SK-N-SH (cell line): ENCODE measurements at regions not wholly inside any gene's neighbourhood (a gene's known extent, or its start where the extent isn't known, plus 50 kb on each side); places are given as distances from the start of the nearest gene placed in this dataset.

Experiments
- CTCF ChIA-PET: fragments of 300-600, 350-600 bp; formaldehyde crosslinking; extraction: SDS; loops from one replicate; lab custom pipeline; 2021; lab: Yijun Ruan, JAX
- POLR2A ChIA-PET: fragments of 350-600 bp; sonication (Branson Sonifier 250); formaldehyde crosslinking; extraction: SDS; loops from one replicate; lab custom pipeline; 2020; ENCODE audit warnings: antibody characterized with exemption, inconsistent platforms; lab: Yijun Ruan, JAX
- DNase-seq: peaks from one replicate; pipeline ENCODE4 v3.0.0; 2012
- H2AFZ ChIP-seq: fragments of 200-600 bp; sonication (generic); 2 replicates; pipeline ENCODE4 v1.8.1; 2016; ENCODE audit warnings: antibody characterized with exemption, mild to moderate bottlenecking, low read depth
- H3F3A ChIP-seq: fragments of 200-600 bp; sonication (generic); replicated peaks from 2 replicates; pipeline ENCODE3; 2016; ENCODE audit warnings: antibody characterized with exemption, mild to moderate bottlenecking; ENCODE audit not compliant: insufficient read depth
- H3K27ac ChIP-seq, 2 experiments: fragments of 200-500 bp in 1 of 2; fragments of 200-600 bp in 1 of 2; sonication (Bioruptor generic) in 1 of 2; sonication (generic), shearing (Covaris generic) in 1 of 2; 2 replicates each; pipeline versions ENCODE4 v1.5.1 to v1.6.1; 2014 to 2016; ENCODE audit warnings: low read depth in 2 of 2, inconsistent platforms in 1 of 2, low read length in 1 of 2, mild to moderate bottlenecking in 1 of 2, mixed read lengths in 1 of 2
- H3K27me3 ChIP-seq: fragments of 200-600 bp; sonication (generic), shearing (Covaris generic); 2 replicates; pipeline ENCODE4 v1.6.1; 2016; ENCODE audit warnings: mixed run types; ENCODE audit not compliant: insufficient read depth
- H3K36me3 ChIP-seq, 2 experiments: fragments of 200-500 bp in 1 of 2; fragments of 200-600 bp in 1 of 2; sonication (Bioruptor generic) in 1 of 2; sonication (generic) in 1 of 2; replicated peaks in 1 of 2; 2 replicates each; pipeline versions ENCODE3 to v1.5.1; 2014 to 2016; ENCODE audit warnings: low read length in 1 of 2, mild to moderate bottlenecking in 1 of 2; ENCODE audit not compliant: insufficient read depth in 2 of 2, control insufficient read depth in 1 of 2
- H3K4me1 ChIP-seq, 2 experiments: fragments of 200-500 bp in 1 of 2; fragments of 200-600 bp in 1 of 2; sonication (Bioruptor generic) in 1 of 2; sonication (generic), shearing (Covaris generic) in 1 of 2; 2 replicates each; pipeline versions ENCODE4 v1.5.1 to v1.6.1; 2014 to 2016; ENCODE audit warnings: low read depth in 1 of 2, low read length in 1 of 2, mixed run types in 1 of 2; ENCODE audit not compliant: insufficient read depth in 2 of 2, control insufficient read depth in 1 of 2
- H3K4me2 ChIP-seq: fragments of 200-600 bp; sonication (generic), shearing (Covaris generic); 2 replicates; pipeline ENCODE4 v1.6.1; 2017; ENCODE audit warnings: mixed run types
- H3K4me3 ChIP-seq, 2 experiments: fragments of 200-500 bp in 1 of 2; fragments of 200-600 bp in 1 of 2; sonication (Bioruptor generic) in 1 of 2; sonication (generic), shearing (Covaris generic) in 1 of 2; 2 replicates each; pipeline versions ENCODE4 v1.5.1 to v1.8.1; 2014 to 2016; ENCODE audit warnings: low read depth in 2 of 2, inconsistent platforms in 1 of 2, low read length in 1 of 2, mild to moderate bottlenecking in 1 of 2, mixed read lengths in 1 of 2, moderate library complexity in 1 of 2
- H3K79me2 ChIP-seq: fragments of 200-600 bp; sonication (generic); 2 replicates; pipeline ENCODE4 v1.8.1; 2017; ENCODE audit warnings: mild to moderate bottlenecking; ENCODE audit not compliant: insufficient read depth
- H3K9ac ChIP-seq: fragments of 200-600 bp; sonication (generic); 2 replicates; pipeline ENCODE4 v1.6.1; 2017; ENCODE audit warnings: mixed run types
- H3K9me2 ChIP-seq: fragments of 200-600 bp; sonication (generic); 2 replicates; pipeline ENCODE4 v1.6.1; 2017; ENCODE audit warnings: mixed run types
- H3K9me3 ChIP-seq: fragments of 200-600 bp; sonication (generic); 2 replicates; pipeline ENCODE4 v1.6.1; 2017; ENCODE audit warnings: mixed run types, mild to moderate bottlenecking, moderate library complexity
- H4K20me1 ChIP-seq: fragments of 200-600 bp; sonication (generic); 2 replicates; pipeline ENCODE4 v1.6.1; 2017; ENCODE audit warnings: mild to moderate bottlenecking, mixed run types; ENCODE audit not compliant: insufficient read depth
- CTCF ChIP-seq: fragments of 200-600 bp; sonication (generic); IDR thresholded peaks from 2 replicates; pipeline ENCODE4 v1.6.1; 2017; ENCODE audit warnings: antibody characterized with exemption, mild to moderate bottlenecking, moderate library complexity
- ELF1 ChIP-seq: IDR thresholded peaks from 2 replicates; pipeline ENCODE4 v1.4.0; 2012
- EP300 ChIP-seq, 2 experiments: IDR thresholded peaks; 2 replicates each; pipeline versions ENCODE4 v1.4.0 to v1.6.1; 2012; ENCODE audit warnings: borderline replicate concordance in 1 of 2, low read depth in 1 of 2, low read length in 1 of 2
- FOSL2 ChIP-seq: IDR thresholded peaks from 2 replicates; pipeline ENCODE4 v1.4.0; 2012; ENCODE audit warnings: low read depth, mild to moderate bottlenecking, moderate library complexity, borderline replicate concordance
- GABPA ChIP-seq: IDR thresholded peaks from 2 replicates; pipeline ENCODE4 v1.4.0; 2012; ENCODE audit warnings: low read depth, mild to moderate bottlenecking
- GATA2 ChIP-seq: sonication (generic); formaldehyde crosslinking; IDR thresholded peaks from 2 replicates; pipeline ENCODE4 v1.5.0; 2020; ENCODE audit warnings: mild to moderate bottlenecking, missing genetic modification reagents
- IRF3 ChIP-seq: fragments of 150-350 bp; IDR thresholded peaks from 2 replicates; pipeline ENCODE4 v1.6.1; 2016; ENCODE audit warnings: mild to moderate bottlenecking, low read depth, low read length
- JUND ChIP-seq: IDR thresholded peaks from 2 replicates; pipeline ENCODE4 v1.4.0; 2012
- MAX ChIP-seq: IDR thresholded peaks from 2 replicates; pipeline ENCODE4 v1.4.0; 2012; ENCODE audit warnings: low read depth
- MEF2A ChIP-seq: IDR thresholded peaks from 2 replicates; pipeline ENCODE4 v1.4.0; 2012; ENCODE audit warnings: low read depth, borderline replicate concordance
- MXI1 ChIP-seq: IDR thresholded peaks from 2 replicates; pipeline ENCODE4 v1.6.1; 2012; ENCODE audit warnings: mild to moderate bottlenecking, low read depth, low read length, improper control_type of control experiment
- RCOR1 ChIP-seq: fragments of 150-350 bp; IDR thresholded peaks from 2 replicates; pipeline ENCODE4 v1.6.1; 2017; ENCODE audit warnings: antibody characterized with exemption, low read length
- REST ChIP-seq: IDR thresholded peaks from 2 replicates; pipeline ENCODE4 v1.6.1; 2012; ENCODE audit warnings: mild to moderate bottlenecking, low read depth, low read length, moderate library complexity
- RXRA ChIP-seq: IDR thresholded peaks from 2 replicates; pipeline ENCODE4 v1.4.0; 2012; ENCODE audit warnings: low read depth, mild to moderate bottlenecking, borderline replicate concordance
- TCF12 ChIP-seq: IDR thresholded peaks from 2 replicates; pipeline ENCODE4 v1.4.0; 2012
- TEAD4 ChIP-seq: IDR thresholded peaks from 2 replicates; pipeline ENCODE4 v1.4.0; 2012; ENCODE audit warnings: mild to moderate bottlenecking, borderline replicate concordance; ENCODE audit not compliant: insufficient read depth
- USF1 ChIP-seq: IDR thresholded peaks from 2 replicates; pipeline ENCODE4 v1.4.0; 2012; ENCODE audit warnings: low read depth, borderline replicate concordance
- USF2 ChIP-seq: fragments of 150-350 bp; IDR thresholded peaks from 2 replicates; pipeline ENCODE4 v1.6.1; 2017; ENCODE audit warnings: antibody characterized with exemption, low read length, low read depth, borderline replicate concordance
- YY1 ChIP-seq: IDR thresholded peaks from 2 replicates; pipeline ENCODE4 v1.4.0; 2012; ENCODE audit warnings: low read depth, mild to moderate bottlenecking
- ZBTB33 ChIP-seq: IDR thresholded peaks from 2 replicates; pipeline ENCODE4 v1.4.0; 2012; ENCODE audit warnings: low read depth, borderline replicate concordance
- WGBS: methylation state at CpG from one replicate; pipeline ENCODE4 v1.1.6; 2017; ENCODE audit warnings: low lambda C conversion rate; 5-methylcytosine and 5-hydroxymethylcytosine counted together

GRCh38 chr13:73157031-73157430 lies 98.2 kb downstream of the KLF5 start:
- no peak for TF ChIP-seq EP300 (IDR thresholded peaks at IDR 0.05; ENCODE audit: borderline replicate concordance in 1 of 2, low read depth in 1 of 2, low read length in 1 of 2)
- TF ChIP-seq TCF12, result no peak
- no peak for TF ChIP-seq USF2
- TF ChIP-seq JUND, result no peak
- no peak for TF ChIP-seq USF1
- TF ChIP-seq TEAD4, result no peak
- TF ChIP-seq MXI1, result no peak
- TF ChIP-seq FOSL2, result no peak
- no peak for TF ChIP-seq GABPA
- TF ChIP-seq RXRA, result no peak
- TF ChIP-seq YY1, result no peak
- TF ChIP-seq MAX, result no peak
- no peak for TF ChIP-seq IRF3
- TF ChIP-seq MEF2A, result no peak
- no peak for TF ChIP-seq ZBTB33
- no peak for TF ChIP-seq RCOR1
- TF ChIP-seq ELF1, result no peak
- no peak for TF ChIP-seq CTCF
- no peak for TF ChIP-seq GATA2 (CRISPR knock-in tag)
- no peak for TF ChIP-seq REST
- Histone ChIP-seq H3K27ac (no peak overlapping the region), H3K9me2 (no peaks in the 10 kb centered on the region), H3F3A (peaks cover 3% of the 10 kb centered on the region), H3K79me2 (no peaks in the 10 kb centered on the region), H3K4me3 (no peak overlapping the region), H3K9me3 (no peaks in the 10 kb centered on the region), H4K20me1 (no peaks in the 10 kb centered on the region), H3K36me3 (no peaks in the 10 kb centered on the region), H3K27me3 (no peaks in the 10 kb centered on the region), H3K4me1 (no peaks in the 10 kb centered on the region), H3K9ac (no peak overlapping the region), H2AFZ (no peak overlapping the region), H3K4me2 (no peak overlapping the region)
- POLR2A ChIA-PET, result no interaction called here
- 75% methylated on average over 2 of the region's 2 CpGs for WGBS
- no peak for DNase-seq
- CTCF ChIA-PET, result no interaction called here
